ENCODE measurements at regions not wholly inside any gene's neighbourhood (a gene's known extent, or its start where the extent isn't known, plus 50 kb on each side); places are given as distances from the start of the nearest gene placed in this dataset.

DNA sequence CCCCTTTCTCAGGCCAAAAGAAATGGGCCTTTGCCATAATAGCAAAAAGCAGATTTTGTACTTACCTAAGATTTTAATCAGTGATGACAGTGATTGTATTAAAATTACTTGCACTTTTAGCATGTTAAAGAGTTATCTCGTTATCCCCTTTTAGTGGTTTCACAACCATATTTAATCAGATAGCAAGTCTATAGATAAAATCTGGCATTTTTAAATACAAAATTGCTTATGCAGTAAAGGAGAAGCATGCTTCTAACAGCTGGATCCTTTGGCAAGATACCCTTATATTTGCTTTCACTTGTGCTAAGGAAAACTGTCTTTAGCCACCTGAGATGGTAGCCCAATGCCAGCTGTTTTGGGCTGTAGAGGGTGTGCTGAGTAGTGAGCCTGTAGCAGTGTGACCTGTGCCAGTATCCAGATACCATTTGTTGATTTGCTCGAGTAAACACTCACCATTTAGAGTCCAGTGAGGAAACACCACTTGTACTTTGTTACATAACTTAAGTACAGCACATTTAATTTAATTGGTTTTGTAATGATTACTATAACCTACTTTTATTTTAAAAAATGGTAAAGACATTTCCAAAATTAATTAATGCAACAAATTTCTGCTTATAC, 314.4 kb upstream of the ZP4 start:
- Histone ChIP-seq H3K56ac (ENCODE audit: insufficient read length, low read depth, low read length) (no peak overlapping the region), H2BK20ac (ENCODE audit: low read depth, low read length, poor library complexity, severe bottlenecking) (no peak overlapping the region), H4K20me1 (ENCODE audit: control insufficient read depth, insufficient read depth, insufficient read length) (no peaks in the 10 kb centered on the region), H3K79me2 (ENCODE audit: insufficient read depth, low read length) (no peaks in the 10 kb centered on the region), H3K4ac (ENCODE audit: low read depth, low read length) (no peak overlapping the region), H2BK12ac (ENCODE audit: insufficient read length, low read depth, low read length) (no peak overlapping the region), H4K5ac (ENCODE audit: insufficient read length, low read depth, low read length) (no peak overlapping the region), H2BK120ac (ENCODE audit: low read depth, low read length, poor library complexity, severe bottlenecking) (no peak overlapping the region), H3T11ph (ENCODE audit: low read length) (no peak overlapping the region), H3K14ac (ENCODE audit: insufficient read depth, low read length) (no peak overlapping the region), H3K23ac (ENCODE audit: insufficient read length, low read depth, low read length) (no peak overlapping the region), H3K27me3 (ENCODE audit: insufficient read depth, low read length) (no peaks in the 10 kb centered on the region), H3K27ac (ENCODE audit: insufficient read length, low read depth, low read length) (no peak overlapping the region), H2BK15ac (ENCODE audit: low read depth, low read length) (no peak overlapping the region), H3K23me2 (ENCODE audit: insufficient read length, low read depth, low read length, poor library complexity, severe bottlenecking) (no peaks in the 10 kb centered on the region), H4K8ac (replicated peaks; ENCODE audit: insufficient read length, low read depth, low read length) (no peak overlapping the region), H3K4me1 (ENCODE audit: insufficient read depth, low read length) (no peaks in the 10 kb centered on the region), H3K79me1 (ENCODE audit: insufficient read depth, low read depth, low read length, poor library complexity, severe bottlenecking) (no peaks in the 10 kb centered on the region), H3K4me2 (ENCODE audit: insufficient read depth, insufficient read length, low read length) (no peak overlapping the region), H2BK5ac (ENCODE audit: insufficient read length, low read length) (no peak overlapping the region), H4K91ac (ENCODE audit: insufficient read length, low read depth, low read length) (no peak overlapping the region), H3K18ac (ENCODE audit: insufficient read length, low read depth, low read length) (no peak overlapping the region), H2AK5ac (ENCODE audit: insufficient read length, low read length) (no peak overlapping the region), H3K9ac (ENCODE audit: extremely low read depth, insufficient read length, low read length) (no peak overlapping the region), H3K9me3 (ENCODE audit: control insufficient read depth, low read depth, low read length) (no peaks in the 10 kb centered on the region), H2AFZ (ENCODE audit: low read length) (no peak overlapping the region)
- H3K27me3 Mint-ChIP-seq (ENCODE audit: low read depth), result no peaks in the 10 kb centered on the region
- no peak for DNase-seq
- peaks cover 9 to 11% of the 10 kb centered on the region in 2 experiments; a peak in 4 of 5 replicates for H3K9me3 Mint-ChIP-seq
- TF ChIP-seq, protein P1, sequence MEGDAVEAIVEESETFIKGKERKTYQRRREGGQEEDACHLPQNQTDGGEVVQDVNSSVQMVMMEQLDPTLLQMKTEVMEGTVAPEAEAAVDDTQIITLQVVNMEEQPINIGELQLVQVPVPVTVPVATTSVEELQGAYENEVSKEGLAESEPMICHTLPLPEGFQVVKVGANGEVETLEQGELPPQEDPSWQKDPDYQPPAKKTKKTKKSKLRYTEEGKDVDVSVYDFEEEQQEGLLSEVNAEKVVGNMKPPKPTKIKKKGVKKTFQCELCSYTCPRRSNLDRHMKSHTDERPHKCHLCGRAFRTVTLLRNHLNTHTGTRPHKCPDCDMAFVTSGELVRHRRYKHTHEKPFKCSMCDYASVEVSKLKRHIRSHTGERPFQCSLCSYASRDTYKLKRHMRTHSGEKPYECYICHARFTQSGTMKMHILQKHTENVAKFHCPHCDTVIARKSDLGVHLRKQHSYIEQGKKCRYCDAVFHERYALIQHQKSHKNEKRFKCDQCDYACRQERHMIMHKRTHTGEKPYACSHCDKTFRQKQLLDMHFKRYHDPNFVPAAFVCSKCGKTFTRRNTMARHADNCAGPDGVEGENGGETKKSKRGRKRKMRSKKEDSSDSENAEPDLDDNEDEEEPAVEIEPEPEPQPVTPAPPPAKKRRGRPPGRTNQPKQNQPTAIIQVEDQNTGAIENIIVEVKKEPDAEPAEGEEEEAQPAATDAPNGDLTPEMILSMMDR (conservative IDR thresholded peaks at IDR 0.05), result no peak
- peaks cover 3 to 6% (median 6%) of the 10 kb centered on the region in 3 experiments; a peak in 6 of 7 replicates for H3K36me3 Mint-ChIP-seq (ENCODE audit: insufficient read depth in 1 of 3, low read depth in 3 of 3)
- H3K4me3 Mint-ChIP-seq, result no peak overlapping the region
- WGBS (ENCODE audit: extremely low coverage, insufficient read length, low lambda C conversion rate), result no CpG with 5 or more reads among the region's 2 CpGs
- H3K27ac Mint-ChIP-seq, result no peak overlapping the region
- no peaks in the 10 kb centered on the region for H3K4me1 Mint-ChIP-seq
